H1 (cell line): ENCODE measurements at regions not wholly inside any gene's neighbourhood (a gene's known extent, or its start where the extent isn't known, plus 50 kb on each side); places are given as distances from the start of the nearest gene placed in this dataset.

ENCODE experiments used
- CTCF ChIA-PET: fragments of 300-600 bp; sonication (Branson Sonifier 250); formaldehyde crosslinking; loops from one replicate; lab custom pipeline; 2021; ENCODE audit not compliant: partially characterized antibody; lab: Charles Lee
- POLR2A ChIA-PET: fragments of 300-600 bp; sonication (Branson Sonifier 250); formaldehyde crosslinking; loops from one replicate; lab custom pipeline; 2021; ENCODE audit warnings: inconsistent platforms; ENCODE audit not compliant: partially characterized antibody; lab: Charles Lee
- DNase-seq, 2 experiments: peaks; one replicate each; pipeline versions ENCODE4 v3.0.0 to v3.0.0-alpha.2; 2010 to 2022; ENCODE audit warnings: low spot score in 2 of 2, low read depth in 1 of 2, mixed read lengths in 1 of 2
- FAIRE-seq: peaks from 2 replicates; lab custom pipeline; 2011; peaks lifted over from hg19 to GRCh38; lab: Jason Lieb, UNC
- H2AFZ ChIP-seq: 2 replicates; pipeline ENCODE4 v1.8.1; 2012; ENCODE audit warnings: low read length, inconsistent platforms
- H2AK5ac ChIP-seq: 2 replicates; pipeline ENCODE4 v1.6.1; 2013; ENCODE audit warnings: low read depth, low read length
- H2BK120ac ChIP-seq: replicated peaks from 2 replicates; pipeline ENCODE3; 2013; ENCODE audit warnings: low read depth, low read length, inconsistent platforms
- H2BK12ac ChIP-seq: 2 replicates; pipeline ENCODE4 v1.6.1; 2013; ENCODE audit warnings: low read depth, low read length
- H2BK15ac ChIP-seq: 2 replicates; pipeline ENCODE4 v1.6.1; 2013; ENCODE audit warnings: low read length
- H2BK20ac ChIP-seq: 2 replicates; pipeline ENCODE4 v1.6.1; 2013; ENCODE audit warnings: low read length
- H2BK5ac ChIP-seq: 2 replicates; pipeline ENCODE4 v1.6.1; 2013; ENCODE audit warnings: low read depth, low read length
- H3K14ac ChIP-seq: 2 replicates; pipeline ENCODE4 v1.6.1; 2013; ENCODE audit warnings: inconsistent platforms; ENCODE audit not compliant: insufficient read length
- H3K18ac ChIP-seq: 2 replicates; pipeline ENCODE4 v1.6.1; 2013; ENCODE audit warnings: low read length; ENCODE audit errors: extremely low read depth
- H3K23ac ChIP-seq: 2 replicates; pipeline ENCODE4 v1.6.1; 2013; ENCODE audit warnings: inconsistent platforms; ENCODE audit not compliant: insufficient read length
- H3K23me2 ChIP-seq: 2 replicates; pipeline ENCODE4 v1.6.1; 2013; ENCODE audit warnings: low read depth, low read length
- H3K27ac ChIP-seq: 2 replicates; pipeline ENCODE4 v1.6.1; 2011; ENCODE audit warnings: low read depth, low read length, inconsistent platforms
- H3K27me3 ChIP-seq, 4 experiments: replicated peaks in 1 of 4; 1 replicate in 1 of 4; 2 replicates in 3 of 4; pipeline versions ENCODE4 v1.6.1 to v1.8.1; 2011 to 2013; ENCODE audit warnings: low read length in 3 of 4, mild to moderate bottlenecking in 3 of 4, inconsistent platforms in 2 of 4, mixed read lengths in 2 of 4, moderate library complexity in 1 of 4; ENCODE audit not compliant: control insufficient read depth in 3 of 4, insufficient read depth in 3 of 4; ENCODE audit errors: extremely low read depth in 1 of 4
- H3K36me3 ChIP-seq, 4 experiments: 2 replicates each; pipeline versions ENCODE4 v1.6.1 to v1.8.1; 2011 to 2013; ENCODE audit warnings: mild to moderate bottlenecking in 4 of 4, low read length in 3 of 4, moderate library complexity in 2 of 4, control low read depth in 1 of 4, inconsistent platforms in 1 of 4; ENCODE audit not compliant: insufficient read depth in 4 of 4, control insufficient read depth in 2 of 4
- H3K4ac ChIP-seq: replicated peaks from 2 replicates; pipeline ENCODE3; 2013; ENCODE audit warnings: low read length, low read depth, mixed read lengths, inconsistent platforms; ENCODE audit not compliant: insufficient read length
- H3K4me1 ChIP-seq, 4 experiments: replicated peaks in 1 of 4; 1 replicate in 1 of 4; 2 replicates in 3 of 4; pipeline versions ENCODE4 v1.6.1 to v1.8.1; 2011 to 2013; ENCODE audit warnings: low read length in 3 of 4, inconsistent platforms in 2 of 4, mixed read lengths in 1 of 4; ENCODE audit not compliant: insufficient read depth in 4 of 4, control insufficient read depth in 3 of 4
- H3K4me2 ChIP-seq, 2 experiments: 2 replicates each; pipeline versions ENCODE4 v1.6.1 to v1.8.1; 2011 to 2013; ENCODE audit warnings: low read depth in 2 of 2, low read length in 2 of 2, control low read depth in 1 of 2, inconsistent platforms in 1 of 2, mild to moderate bottlenecking in 1 of 2; ENCODE audit not compliant: insufficient read depth in 1 of 2
- H3K4me3 ChIP-seq, 4 experiments: fragments of 200-600, 300-600 bp in 1 of 4; sonication (generic), shearing (Covaris generic), sonication (Bioruptor Twin) in 1 of 4; 2 replicates each; pipeline versions ENCODE4 v1.5.1 to v1.8.1; 2011 to 2016; ENCODE audit warnings: low read length in 4 of 4, low read depth in 3 of 4, control low read depth in 2 of 4, inconsistent platforms in 2 of 4, mild to moderate bottlenecking in 2 of 4, mixed read lengths in 1 of 4, moderate library complexity in 1 of 4; ENCODE audit not compliant: insufficient read depth in 2 of 4; ENCODE audit errors: extremely low read depth in 1 of 4
- H3K56ac ChIP-seq: replicated peaks from 2 replicates; pipeline ENCODE3; 2013; ENCODE audit warnings: low read depth, mild to moderate bottlenecking, mixed read lengths, low read length, inconsistent platforms; ENCODE audit not compliant: insufficient read length
- H3K79me1 ChIP-seq: 2 replicates; pipeline ENCODE4 v1.6.1; 2013; ENCODE audit warnings: low read depth, low read length, control low read depth
- H3K79me2 ChIP-seq, 2 experiments: 2 replicates each; pipeline versions ENCODE4 v1.6.1 to v1.8.1; 2012 to 2013; ENCODE audit warnings: low read length in 2 of 2, mild to moderate bottlenecking in 2 of 2, inconsistent platforms in 1 of 2; ENCODE audit not compliant: insufficient read depth in 2 of 2, control insufficient read depth in 1 of 2
- H3K9ac ChIP-seq, 4 experiments: replicated peaks in 1 of 4; 1 replicate in 1 of 4; 2 replicates in 3 of 4; pipeline versions ENCODE4 v1.6.1 to v1.8.1; 2011 to 2013; ENCODE audit warnings: low read depth in 3 of 4, low read length in 3 of 4, control low read depth in 2 of 4, mild to moderate bottlenecking in 2 of 4, moderate library complexity in 2 of 4, inconsistent platforms in 1 of 4; ENCODE audit errors: extremely low read depth in 1 of 4
- H3K9me3 ChIP-seq, 2 experiments: 2 replicates each; pipeline versions ENCODE4 v1.6.1 to v1.8.1; 2012 to 2013; ENCODE audit warnings: mild to moderate bottlenecking in 2 of 2, moderate library complexity in 2 of 2, control low read depth in 1 of 2, inconsistent platforms in 1 of 2, low read depth in 1 of 2, low read length in 1 of 2, mixed read lengths in 1 of 2; ENCODE audit not compliant: insufficient read depth in 2 of 2
- H4K20me1 ChIP-seq, 2 experiments: replicated peaks in 1 of 2; 2 replicates each; pipeline versions ENCODE3 to v1.8.1; 2011 to 2013; ENCODE audit warnings: inconsistent platforms in 2 of 2, low read length in 2 of 2, mild to moderate bottlenecking in 1 of 2; ENCODE audit not compliant: insufficient read depth in 2 of 2, control insufficient read depth in 1 of 2
- H4K5ac ChIP-seq: 2 replicates; pipeline ENCODE4 v1.6.1; 2013; ENCODE audit warnings: low read length, low read depth, mixed read lengths, inconsistent platforms; ENCODE audit not compliant: insufficient read length
- H4K8ac ChIP-seq: 2 replicates; pipeline ENCODE4 v1.8.0; 2013; ENCODE audit warnings: mild to moderate bottlenecking, moderate library complexity, low read length, inconsistent platforms; ENCODE audit not compliant: insufficient read depth; ENCODE audit errors: extremely low read depth
- H4K91ac ChIP-seq: replicated peaks from 2 replicates; pipeline ENCODE3; 2013; ENCODE audit warnings: low read length, mixed read lengths, inconsistent platforms; ENCODE audit not compliant: insufficient read length
- CHD1 ChIP-seq: IDR thresholded peaks from 2 replicates; pipeline ENCODE4 v1.6.1; 2012; ENCODE audit warnings: low read depth, low read length, improper control_type of control experiment
- EZH2 ChIP-seq: fragments of 200-600 bp; sonication (generic); IDR thresholded peaks from 2 replicates; pipeline ENCODE4 v1.7.1; 2012; ENCODE audit warnings: low read depth, mild to moderate bottlenecking, moderate library complexity, low read length, inconsistent platforms; ENCODE audit not compliant: severe bottlenecking
- POLR2A ChIP-seq, 2 experiments: IDR thresholded peaks; 1 replicate in 1 of 2; 2 replicates in 1 of 2; pipeline ENCODE4 v1.6.1; 2011; ENCODE audit warnings: low read depth in 2 of 2, low read length in 2 of 2, mild to moderate bottlenecking in 2 of 2; ENCODE audit errors: control extremely low read depth in 1 of 2
- RAD21 ChIP-seq, 2 experiments: IDR thresholded peaks in 1 of 2; conservative IDR thresholded peaks in 1 of 2; 2 replicates each; pipeline ENCODE4 v1.6.1; 2011; ENCODE audit warnings: low read depth in 2 of 2, low read length in 2 of 2, improper control_type of control experiment in 1 of 2, inconsistent platforms in 1 of 2, mild to moderate bottlenecking in 1 of 2, moderate library complexity in 1 of 2
- SUZ12 ChIP-seq: fragments of 200-600 bp; sonication (generic); IDR thresholded peaks from 2 replicates; pipeline ENCODE4 v1.6.1; 2012; ENCODE audit warnings: mild to moderate bottlenecking, inconsistent platforms, low read length, moderate library complexity, mixed read lengths
- TAF1 ChIP-seq: IDR thresholded peaks from 2 replicates; pipeline ENCODE4 v1.6.1; 2011; ENCODE audit warnings: mild to moderate bottlenecking, low read depth, low read length
- WGBS, 2 experiments: shearing (Covaris generic) in 1 of 2; methylation state at CpG; one replicate each; pipeline versions ENCODE4 v1.1.6 to v1.1.7; 2013 to 2015; ENCODE audit warnings: low lambda C conversion rate in 2 of 2, mixed read lengths in 2 of 2, inconsistent platforms in 1 of 2, low coverage in 1 of 2, missing lambda C conversion rate in 1 of 2; ENCODE audit not compliant: insufficient replicate concordance in 2 of 2, insufficient coverage in 1 of 2, insufficient read length in 1 of 2; ENCODE audit errors: extremely low coverage in 1 of 2, missing lambda C conversion rate in 1 of 2; 5-methylcytosine and 5-hydroxymethylcytosine counted together

GRCh38 chr6:108765495-108765894, 82.7 kb upstream of the ARMC2 start:
- H3K23ac ChIP-seq: no peak overlapping the region
- no peak overlapping the region for H2AFZ ChIP-seq
- no peak overlapping the region for H3K56ac ChIP-seq
- no peaks in the 10 kb centered on the region for H4K20me1 ChIP-seq
- no peaks in the 10 kb centered on the region; the same call in 1 of the 2 replicates for H3K23me2 ChIP-seq
- H3K4ac ChIP-seq: no peak overlapping the region
- 92% methylated on average over 2 of the region's 2 CpGs; no CpG with 5 or more reads in 1 of the 2 experiments for WGBS, 2 experiments
- no peak overlapping the region for H3K18ac ChIP-seq
- no peaks in the 10 kb centered on the region for H3K79me2 ChIP-seq
- 0 out of 4 replicates have a peak, but pooled peaks cover 0 to 2% of the 10 kb centered on the region in 2 experiments for H3K9me3 ChIP-seq
- H2BK20ac ChIP-seq: no peak overlapping the region
- H2BK120ac ChIP-seq: no peak overlapping the region
- H2BK5ac ChIP-seq: no peak overlapping the region
- no peak overlapping the region for H3K4me2 ChIP-seq
- H3K79me1 ChIP-seq: no peaks in the 10 kb centered on the region
- H2BK15ac ChIP-seq: no peak overlapping the region
- H3K9ac ChIP-seq: no peak overlapping the region
- H3K4me3 ChIP-seq: no peak overlapping the region
- FAIRE-seq: no peak
- no peak overlapping the region for H4K91ac ChIP-seq
- CTCF ChIA-PET: interaction anchor here (0.8 to 1.3 kb wide), 3 partner anchors 15 to 235 kb away, joined by 3 read pairs; no protein-coding TSS in a partner anchor
- TF ChIP-seq SUZ12: no peak
- no peak for TF ChIP-seq RAD21 (IDR thresholded peaks at IDR 0.05 in 1 of 2, conservative IDR thresholded peaks at IDR 0.05 in 1 of 2; ENCODE audit: low read depth in 2 of 2, low read length in 2 of 2)
- no peak for TF ChIP-seq TAF1
- TF ChIP-seq EZH2: no peak
- no peak for TF ChIP-seq POLR2A (IDR thresholded peaks at IDR 0.05; ENCODE audit: control extremely low read depth in 1 of 2, low read depth in 2 of 2, low read length in 2 of 2)
- TF ChIP-seq CHD1: no peak
- no peak overlapping the region for H4K8ac ChIP-seq
- H3K14ac ChIP-seq: no peak overlapping the region
- no peak overlapping the region for H2BK12ac ChIP-seq
- DNase-seq: no peak
- no peak overlapping the region for H4K5ac ChIP-seq
- H3K27ac ChIP-seq: no peak overlapping the region
- no peaks in the 10 kb centered on the region for H3K27me3 ChIP-seq
- no peaks in the 10 kb centered on the region; a peak in 1 of 8 replicates for H3K36me3 ChIP-seq
- POLR2A ChIA-PET: no interaction called here
- no peaks in the 10 kb centered on the region for H3K4me1 ChIP-seq
- H2AK5ac ChIP-seq: no peak overlapping the region
